A673 (cell line): ENCODE measurements at regions not wholly inside any gene's neighbourhood (a gene's known extent, or its start where the extent isn't known, plus 50 kb on each side); places are given as distances from the start of the nearest gene placed in this dataset.
A peak's percentile ranks its signal among the peaks of the same experiment; 100 is the strongest.

ENCODE experiments used
- BruUV-seq: library from RNA; stranded (reverse); fragments of 400-500 nt; replicated peaks from 2 replicates; lab custom pipeline; 2021; lab: Mats Ljungman, UMichigan
- CTCF ChIA-PET: fragments of 300-600 bp; sonication (Branson Sonifier 250); formaldehyde crosslinking; loops from one replicate; lab custom pipeline; 2022; ENCODE audit warnings: antibody characterized with exemption; lab: Charles Lee
- POLR2A ChIA-PET: fragments of 300-600 bp; sonication (Branson Sonifier 250); formaldehyde crosslinking; loops from one replicate; lab custom pipeline; 2022; ENCODE audit warnings: antibody characterized with exemption; ENCODE audit not compliant: low non-redundant PET; lab: Charles Lee
- DNase-seq: peaks from one replicate; pipeline ENCODE4 v3.0.0-alpha.2; 2015; ENCODE audit warnings: low spot score
- H3K27ac ChIP-seq: fragments of 200-600 bp; sonication (generic); 2 replicates; pipeline ENCODE4 v1.5.1; 2016; ENCODE audit warnings: mixed run types, low read depth, mild to moderate bottlenecking, mixed read lengths, antibody characterized with exemption, low read length; ENCODE audit not compliant: poor library complexity, severe bottlenecking
- H3K27me3 ChIP-seq: fragments of 200-600 bp; sonication (generic); replicated peaks from 2 replicates; pipeline ENCODE4 v1.6.1; 2017; ENCODE audit warnings: mixed run types, low read depth, mild to moderate bottlenecking, mixed read lengths, antibody characterized with exemption, low read length; ENCODE audit not compliant: insufficient read depth, poor library complexity
- H3K36me3 ChIP-seq: fragments of 200-600 bp; sonication (generic); 2 replicates; pipeline ENCODE4 v1.6.1; 2016; ENCODE audit warnings: mixed run types, mild to moderate bottlenecking, mixed read lengths, antibody characterized with exemption, low read length; ENCODE audit not compliant: insufficient read depth, poor library complexity, severe bottlenecking
- H3K4me1 ChIP-seq: fragments of 200-600 bp; sonication (generic); 2 replicates; pipeline ENCODE4 v1.6.1; 2017; ENCODE audit warnings: mixed run types, mild to moderate bottlenecking, mixed read lengths, antibody characterized with exemption, low read length; ENCODE audit not compliant: insufficient read depth, poor library complexity, severe bottlenecking
- H3K4me3 ChIP-seq: fragments of 200-600 bp; sonication (generic); 2 replicates; pipeline ENCODE4 v1.5.1; 2016; ENCODE audit warnings: low read depth, mixed run types, mild to moderate bottlenecking, mixed read lengths, low read length; ENCODE audit not compliant: poor library complexity, severe bottlenecking
- H3K9me3 ChIP-seq: fragments of 200-600 bp; sonication (generic); 2 replicates; pipeline ENCODE4 v1.6.1; 2016; ENCODE audit warnings: mixed run types, low read depth, mild to moderate bottlenecking, mixed read lengths, antibody characterized with exemption, low read length; ENCODE audit not compliant: poor library complexity, severe bottlenecking
- CTCF ChIP-seq: fragments of 300-800, 200-600 bp; sonication (generic); conservative IDR thresholded peaks from 2 replicates; pipeline ENCODE4 v1.5.1; 2017; ENCODE audit warnings: low read depth, mild to moderate bottlenecking, antibody characterized with exemption, low read length, moderate library complexity, mixed read lengths
- EZH2 ChIP-seq: fragments of 200-600 bp; sonication (generic); IDR thresholded peaks from 2 replicates; pipeline ENCODE4 v1.6.1; 2017; ENCODE audit warnings: borderline replicate concordance, low read depth, mild to moderate bottlenecking, mixed read lengths, antibody characterized with exemption, low read length; ENCODE audit not compliant: poor library complexity, severe bottlenecking
- intact Hi-C: fragments of 100-400 bp; cut with micrococcal nuclease; formaldehyde crosslinking; loops from one replicate; pipeline ENCODE4 v1.10.0; 2022; ENCODE audit not compliant: unreplicated experiment

GRCh38 chr12:126464153-126464552 lies 1398.9 kb downstream of the AACS start:
- Histone ChIP-seq H3K9me3 (no peaks in the 10 kb centered on the region), H3K4me1 (no peaks in the 10 kb centered on the region), H3K36me3 (no peaks in the 10 kb centered on the region), H3K27ac (no peak overlapping the region), H3K4me3 (no peak overlapping the region), H3K27me3 (no peaks in the 10 kb centered on the region)
- TF ChIP-seq CTCF (no peak), EZH2 (no peak)
- no TSS peak for BruUV-seq
- intact Hi-C loops: no loop called here
- CTCF ChIA-PET: interaction anchor here (0.6 kb wide), 1 partner anchor 57 kb away, joined by 6 read pairs; no protein-coding TSS in a partner anchor
- DNase-seq: no peak
- POLR2A ChIA-PET: no interaction called here

DNA sequence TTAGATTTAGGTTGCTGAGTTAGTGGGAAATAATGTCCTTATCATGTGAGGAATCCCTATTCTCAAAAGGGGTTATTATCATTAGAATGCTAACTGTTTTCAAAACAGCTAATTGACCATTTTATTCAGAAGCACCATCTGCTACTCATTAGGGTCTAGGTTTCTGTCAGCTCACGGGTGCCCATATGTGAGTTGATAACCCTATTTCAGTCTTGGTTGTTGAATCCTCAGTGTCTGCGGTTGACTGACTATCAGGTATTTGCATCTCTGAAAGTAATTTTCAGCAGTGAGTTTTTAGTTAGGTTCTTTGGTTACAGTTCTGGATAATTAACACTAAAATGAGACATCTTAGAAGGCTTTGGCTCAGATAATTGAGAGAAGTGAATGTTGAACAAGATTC lies 1404.0 kb downstream of the AACS start:
- no peaks in the 10 kb centered on the region for H3K9me3 ChIP-seq
- ChIA-PET CTCF (no interaction called here), POLR2A (no interaction called here)
- TF ChIP-seq CTCF (no peak), EZH2 (no peak)
- intact Hi-C loops: no loop called here
- no peaks in the 10 kb centered on the region for H3K4me1 ChIP-seq
- no peak overlapping the region for H3K27ac ChIP-seq
- DNase-seq: peak; percentile 47
- no peaks in the 10 kb centered on the region for H3K36me3 ChIP-seq
- BruUV-seq: no TSS peak
- H3K27me3 ChIP-seq: no peaks in the 10 kb centered on the region
- H3K4me3 ChIP-seq: no peak overlapping the region

GRCh38 chr12:126474703-126475102 lies 1409.5 kb downstream of the AACS start:
- no TSS peak for BruUV-seq
- Histone ChIP-seq H3K27me3 (no peaks in the 10 kb centered on the region), H3K27ac (no peak overlapping the region), H3K9me3 (peaks cover 10% of the 10 kb centered on the region), H3K4me3 (no peak overlapping the region), H3K36me3 (no peaks in the 10 kb centered on the region), H3K4me1 (no peaks in the 10 kb centered on the region)
- ChIA-PET CTCF (no interaction called here), POLR2A (interaction anchor here (0.6 kb wide), 1 partner anchor 46 kb away, joined by 3 read pairs; no protein-coding TSS in a partner anchor)
- intact Hi-C loops: loop anchor here (10.0 kb wide), 1 partner anchor 400 kb away; no protein-coding TSS in a partner anchor
- no peak for DNase-seq
- TF ChIP-seq CTCF: no peak
- no peak for TF ChIP-seq EZH2
